ENCODE measurements at regions not wholly inside any gene's neighbourhood (a gene's known extent, or its start where the extent isn't known, plus 50 kb on each side); places are given as distances from the start of the nearest gene placed in this dataset.
A peak's percentile ranks its signal among the peaks of the same experiment; 100 is the strongest.

DNA sequence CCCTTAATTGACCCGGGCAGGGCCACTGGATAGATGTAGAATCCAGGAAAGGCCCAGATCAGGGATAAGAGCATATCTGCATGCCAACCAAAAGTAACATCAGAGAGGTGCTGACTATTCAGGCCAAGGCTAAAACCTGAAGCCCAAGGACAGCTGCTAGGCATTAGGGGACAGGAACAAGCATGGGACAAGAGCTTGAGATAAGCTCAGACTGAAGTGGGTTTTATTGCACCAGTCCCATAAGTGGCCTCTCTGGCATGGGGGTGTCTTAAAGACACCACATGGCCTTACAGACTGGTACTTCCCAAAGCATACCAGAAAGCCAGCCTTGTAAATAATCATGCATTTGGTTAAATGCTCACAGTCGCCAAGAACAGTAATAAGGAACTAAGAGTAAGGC, 376.1 kb downstream of the FBXW7 start:
- DNase-seq (ENCODE audit: low spot score): no peak

DNA sequence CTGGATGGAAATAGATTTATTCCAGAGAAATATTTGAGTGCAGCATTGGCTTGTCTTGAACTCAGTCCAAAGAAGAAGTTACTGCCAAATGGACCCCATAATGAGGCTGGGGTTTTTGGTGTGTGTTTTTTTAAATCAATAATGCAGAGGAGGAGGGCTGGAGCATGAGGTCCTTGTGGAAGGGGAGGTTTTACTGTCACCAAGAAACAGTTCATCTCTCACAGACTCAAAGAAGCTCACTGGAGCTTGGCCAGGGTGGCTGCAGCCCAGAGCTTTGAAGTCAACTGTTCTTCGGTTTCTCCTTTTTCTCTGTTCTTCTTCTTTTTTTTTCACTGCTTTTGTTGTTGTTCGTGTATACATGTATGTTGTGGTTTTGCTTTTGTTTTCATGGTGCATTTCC, 377.7 kb downstream of the FBXW7 start:
- no peak for DNase-seq (ENCODE audit: low spot score)

DNA sequence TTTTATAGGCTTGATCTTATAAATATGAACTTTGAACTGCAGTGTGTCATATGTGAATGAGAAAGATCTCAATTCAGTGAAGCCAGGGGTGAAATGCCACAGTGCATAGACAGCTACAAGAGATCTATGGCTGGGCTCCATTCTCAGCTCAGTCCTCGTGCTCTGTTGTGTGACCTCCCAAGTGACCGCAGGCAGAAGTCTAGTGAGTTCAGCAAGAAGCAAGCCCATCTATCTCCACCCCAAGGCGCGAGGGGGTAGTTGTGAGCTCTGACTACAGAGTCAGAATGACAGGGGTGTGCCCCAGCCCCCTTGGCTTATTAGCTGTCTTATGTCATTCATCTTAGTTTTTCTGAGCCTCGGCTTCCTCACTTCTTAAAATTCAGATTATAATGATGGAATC, 378.3 kb downstream of the FBXW7 start:
- no peak for DNase-seq (ENCODE audit: low spot score)

DNA sequence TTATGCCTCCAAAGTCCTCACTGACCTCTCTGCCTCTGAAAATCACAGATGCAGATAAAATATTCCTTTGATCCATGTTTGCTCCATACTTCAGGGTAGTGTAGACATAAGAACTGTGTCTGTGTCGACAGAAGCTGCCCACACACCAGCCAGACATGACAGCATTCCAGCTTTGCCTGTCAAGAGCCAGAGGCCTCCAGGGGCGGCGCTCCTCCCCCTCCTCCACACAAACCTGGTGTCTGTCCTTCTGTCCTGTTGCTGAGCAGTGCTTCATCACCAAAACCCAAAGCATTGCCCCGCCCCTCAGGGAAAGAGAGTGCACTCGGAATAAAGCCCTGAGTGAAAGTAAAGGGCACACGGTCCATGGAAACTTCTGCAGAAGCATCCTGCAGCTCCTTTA, 379.4 kb downstream of the FBXW7 start:
- no peak for DNase-seq (ENCODE audit: low spot score)

DNA sequence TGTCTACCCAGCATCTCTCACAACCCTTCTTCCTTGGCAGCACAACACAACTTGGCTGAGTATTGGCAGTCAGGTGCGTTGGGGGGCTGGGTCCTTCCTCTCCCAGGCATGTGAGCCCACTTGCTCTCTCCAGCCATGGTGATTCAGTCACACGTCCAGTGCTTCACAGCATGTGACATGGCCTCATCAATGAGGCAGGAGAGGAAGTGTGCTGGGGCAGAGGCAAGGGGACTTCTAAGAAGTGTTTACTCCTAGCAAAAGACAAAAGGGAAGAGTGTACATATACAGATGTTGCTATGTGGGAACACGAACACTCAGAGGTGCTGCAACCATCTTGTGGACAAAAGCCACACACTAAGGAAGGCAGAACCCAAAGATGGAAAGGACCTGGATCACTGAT, 380.8 kb downstream of the FBXW7 start:
- DNase-seq (ENCODE audit: low spot score): no peak

DNA sequence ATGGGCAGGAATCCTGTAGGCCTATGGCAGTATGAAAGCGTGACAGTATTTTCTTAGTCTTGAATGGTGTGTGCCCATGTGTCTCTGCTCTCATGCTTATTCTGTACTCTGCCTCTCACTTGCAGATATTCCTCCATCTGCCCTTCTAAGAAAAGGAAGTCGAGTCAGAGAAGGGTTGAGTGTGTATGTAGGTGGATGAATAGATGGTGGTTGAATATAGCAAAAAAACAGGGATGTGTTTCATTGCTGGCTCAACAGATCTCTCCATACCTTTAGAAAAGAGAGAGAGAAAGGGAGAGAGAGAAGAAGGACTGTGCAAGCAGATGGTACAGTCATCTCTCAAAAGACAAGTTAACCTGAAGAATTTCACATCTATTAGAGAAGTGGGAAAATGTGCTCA, 381.5 kb downstream of the FBXW7 start:
- DNase-seq (ENCODE audit: low spot score): no peak

DNA sequence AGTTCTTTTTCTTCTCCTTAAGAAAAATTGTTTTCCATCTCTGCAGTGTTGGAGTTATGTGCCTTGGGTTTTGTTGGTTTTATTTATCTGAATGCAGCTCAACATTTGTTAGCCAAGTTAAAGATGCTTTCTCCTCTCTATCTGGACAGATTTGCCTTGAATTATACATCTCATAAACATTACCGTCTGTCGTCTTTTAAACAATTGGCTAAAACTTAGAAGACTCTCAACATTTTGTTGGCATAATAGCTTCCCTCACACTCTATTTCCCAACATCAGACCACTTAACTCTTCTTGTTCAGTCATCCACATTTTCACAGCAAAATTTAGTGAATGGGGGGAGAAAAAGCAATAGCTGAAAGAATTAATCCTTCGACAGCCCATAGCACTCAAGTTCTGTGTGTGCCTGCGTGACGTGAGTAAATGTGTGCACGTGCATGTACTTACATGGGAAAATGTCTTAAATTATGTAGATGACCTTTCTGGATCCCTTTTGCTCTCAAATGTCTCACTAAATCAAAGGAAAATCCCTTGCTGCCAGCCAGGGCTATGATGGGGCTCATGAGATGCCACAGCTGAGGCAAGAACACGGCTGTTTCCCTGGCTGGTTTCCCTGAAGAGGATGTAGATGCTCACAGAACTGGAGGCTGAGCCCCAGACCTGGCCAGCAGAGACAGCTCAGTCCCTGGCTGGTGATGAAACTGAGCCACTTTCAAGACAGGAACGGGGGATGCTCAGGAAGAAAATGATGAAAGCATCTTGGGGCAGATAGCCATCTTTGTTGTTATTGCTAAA, 382.2 kb downstream of the FBXW7 start:
- no peak for DNase-seq (ENCODE audit: low spot score)

DNA sequence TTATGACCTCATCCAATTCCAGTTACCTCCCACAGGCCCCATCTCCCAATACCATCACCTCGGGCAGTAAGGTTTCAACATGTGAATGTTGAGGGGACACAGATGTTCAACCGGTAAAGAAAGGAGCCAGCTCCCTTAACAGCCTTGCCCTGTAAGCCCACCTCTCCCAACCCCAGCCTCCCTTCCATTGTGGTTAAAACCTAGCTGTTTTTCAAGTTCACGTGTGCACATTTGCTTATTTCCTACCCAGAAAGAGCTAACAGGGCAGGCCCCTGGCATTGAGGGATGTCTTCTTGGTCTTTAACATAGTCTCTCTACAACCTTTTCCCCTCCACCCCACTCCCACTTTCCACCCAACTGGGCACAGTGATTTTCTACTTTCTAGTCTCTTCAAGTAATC, 385.7 kb downstream of the FBXW7 start:
- no peak for DNase-seq (ENCODE audit: low spot score)

GRCh38 chr4:152149745-152150144, 386.1 kb downstream of the FBXW7 start:
- no peak for DNase-seq (ENCODE audit: low spot score)

DNA sequence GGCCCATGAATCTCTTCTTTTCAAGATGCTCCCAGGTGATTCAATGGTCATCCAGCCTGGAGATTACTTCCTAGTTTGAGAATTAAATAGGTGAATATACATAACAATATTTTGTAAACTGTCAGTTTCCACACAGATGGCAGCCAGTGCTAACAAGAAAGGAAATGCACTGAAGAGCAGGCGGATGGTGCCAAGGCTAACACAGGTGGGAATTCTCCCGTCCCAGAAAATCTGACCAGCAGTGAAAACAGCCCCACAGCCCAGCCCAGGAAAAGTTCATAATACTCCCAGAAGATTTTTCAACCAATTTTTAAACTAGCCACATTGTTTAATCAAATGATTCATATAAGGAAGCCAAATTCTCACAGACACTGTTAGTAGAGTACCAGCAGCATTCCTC, 387.2 kb upstream of the GATB start:
- DNase-seq (ENCODE audit: low spot score): no peak

DNA sequence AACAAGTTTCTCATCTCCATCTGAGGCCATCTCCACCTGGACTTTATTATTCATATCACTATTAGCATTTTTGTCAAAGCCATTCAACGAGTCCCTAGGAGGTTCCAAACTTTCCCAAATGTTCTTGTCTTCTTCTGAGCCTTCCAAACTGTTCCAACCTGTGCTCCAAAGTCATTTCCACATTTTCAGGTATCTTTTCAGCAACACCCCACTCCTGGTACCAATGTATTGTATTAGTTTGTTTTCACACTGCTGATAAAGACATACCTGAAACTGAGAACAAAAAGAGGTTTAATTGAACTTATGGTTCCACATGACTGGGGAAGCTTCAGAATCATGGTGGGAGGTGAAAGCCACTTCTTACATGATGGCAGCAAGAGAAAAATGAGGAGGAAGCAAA, 385.4 kb upstream of the GATB start:
- DNase-seq (ENCODE audit: low spot score): no peak

GRCh38 chr4:152143806-152144205, 383.0 kb upstream of the GATB start:
- DNase-seq (ENCODE audit: low spot score): no peak

DNA sequence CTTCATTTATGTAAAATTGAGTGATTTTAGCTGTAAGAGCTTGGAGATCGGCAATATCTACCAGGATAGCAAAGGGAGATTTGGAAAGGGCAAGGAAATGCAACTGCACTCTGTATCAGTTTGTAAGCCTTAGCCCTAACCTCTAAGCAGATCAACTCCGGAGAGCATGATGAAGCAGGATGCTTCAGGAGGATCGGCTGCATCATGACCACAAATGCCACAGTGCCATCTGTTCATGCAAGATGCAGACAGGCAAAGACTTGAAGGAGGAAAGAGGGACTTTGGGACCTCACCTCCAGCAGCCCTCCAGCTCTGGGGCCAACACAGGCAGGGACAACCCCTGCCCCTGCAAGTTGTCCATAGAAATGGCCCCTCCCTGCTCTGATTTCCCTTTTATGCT, 377.6 kb upstream of the GATB start:
- no peak for DNase-seq (ENCODE audit: low spot score)

GRCh38 chr4:152132776-152133175, 372.0 kb upstream of the GATB start:
- no peak for DNase-seq (ENCODE audit: low spot score)

DNA sequence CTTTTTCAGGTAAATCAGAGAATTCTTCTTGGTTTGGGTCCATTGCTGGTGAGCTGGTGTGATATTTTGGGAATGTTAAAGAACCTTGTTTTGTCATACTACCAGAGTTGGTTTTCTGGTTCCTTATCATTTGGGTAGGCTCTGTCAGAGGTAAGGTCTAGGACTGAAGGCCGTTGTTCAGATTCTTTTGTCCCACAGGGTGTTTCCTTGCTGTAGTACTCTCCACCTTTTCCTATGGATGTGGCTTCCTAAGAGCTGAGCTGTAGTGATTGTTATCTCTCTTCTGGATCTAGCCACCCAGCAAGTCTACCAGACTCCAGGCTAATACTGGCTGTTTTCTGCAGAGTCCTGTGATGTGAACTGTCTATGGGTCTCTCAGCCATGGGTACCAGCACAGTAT, 367.5 kb upstream of the GATB start:
- DNase-seq (ENCODE audit: low spot score): no peak

DNA sequence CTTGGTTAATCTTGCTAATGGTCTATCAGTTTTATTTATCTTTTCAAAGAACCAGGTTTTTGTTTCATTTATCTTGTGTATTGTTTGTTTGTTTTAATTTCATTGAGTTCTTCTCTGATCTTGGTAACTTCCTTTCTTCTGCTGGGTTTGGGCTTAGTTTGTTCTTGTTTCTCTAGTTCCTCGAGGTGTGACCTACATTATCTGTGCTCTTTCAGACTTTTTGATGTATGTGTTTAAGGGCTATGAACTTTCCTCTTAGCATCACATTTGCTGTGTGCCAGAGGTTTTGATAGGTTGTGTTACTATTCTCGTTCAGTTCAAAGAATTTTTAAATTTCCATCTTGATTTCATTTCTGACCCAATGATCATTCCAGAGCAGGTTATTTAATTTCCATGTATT, 365.4 kb upstream of the GATB start:
- no peak for DNase-seq (ENCODE audit: low spot score)

DNA sequence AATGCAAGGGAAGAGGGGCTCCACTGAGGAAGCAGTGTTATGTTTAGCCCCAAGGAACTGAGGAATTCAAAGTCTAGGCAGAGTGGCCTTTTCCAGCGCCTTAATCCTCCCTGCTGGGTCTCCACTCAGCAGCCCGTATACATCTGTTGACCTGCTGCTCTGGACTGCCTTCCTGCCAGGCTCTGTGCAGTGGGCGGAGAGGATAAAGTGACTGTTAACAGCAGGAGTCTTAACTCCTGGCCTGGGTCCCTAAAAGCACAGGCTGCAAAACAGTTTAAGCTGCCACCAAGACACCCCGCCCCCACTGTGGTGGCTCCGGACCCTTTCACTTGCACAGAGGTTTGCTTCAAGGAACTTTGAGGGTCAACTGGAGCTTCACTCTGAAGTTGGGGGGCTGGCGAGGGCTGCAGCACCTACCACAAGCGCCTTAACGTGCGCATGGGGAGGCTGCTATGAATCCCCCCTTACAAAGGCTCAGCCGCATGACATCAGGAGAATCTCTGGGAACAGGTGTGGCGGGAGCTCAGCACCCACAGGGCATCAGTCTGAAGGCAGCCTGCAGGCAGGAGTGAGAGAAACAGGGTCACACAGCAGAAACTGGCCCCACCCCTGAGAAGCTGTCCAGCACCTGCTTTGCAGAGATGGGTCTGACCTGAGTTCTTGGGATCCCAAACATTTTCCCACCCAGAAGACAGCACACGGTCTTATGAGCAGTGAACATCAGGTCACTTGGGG, 358.2 kb upstream of the GATB start:
- no peak for DNase-seq (ENCODE audit: low spot score)

DNA sequence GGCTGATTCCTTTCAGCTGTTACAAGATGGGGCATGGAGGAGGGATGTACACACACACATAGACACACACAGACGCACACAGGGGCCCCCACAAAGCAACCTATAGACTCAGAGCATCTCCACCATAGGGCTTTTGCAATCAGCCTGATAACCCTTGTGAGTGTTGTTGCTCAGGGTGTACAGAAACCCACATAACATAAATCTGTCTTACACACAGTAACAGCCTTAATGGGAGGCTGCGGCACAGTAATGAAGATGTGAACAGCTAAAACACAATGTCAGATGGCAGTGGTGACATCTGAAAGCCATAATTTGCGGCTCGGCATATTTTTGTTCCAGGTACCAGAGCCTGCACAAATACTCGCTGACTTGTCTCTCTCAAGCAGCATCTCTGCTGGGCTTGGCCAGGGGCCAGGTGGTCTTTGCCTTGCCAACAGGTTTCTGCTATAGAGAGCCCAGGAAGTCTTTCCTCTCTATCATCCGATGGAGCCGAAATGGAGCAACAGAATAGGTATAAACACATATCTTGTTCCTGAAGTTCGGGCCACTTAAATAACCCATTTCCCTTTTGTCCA, 357.2 kb upstream of the GATB start:
- no peak for DNase-seq (ENCODE audit: low spot score)

DNA sequence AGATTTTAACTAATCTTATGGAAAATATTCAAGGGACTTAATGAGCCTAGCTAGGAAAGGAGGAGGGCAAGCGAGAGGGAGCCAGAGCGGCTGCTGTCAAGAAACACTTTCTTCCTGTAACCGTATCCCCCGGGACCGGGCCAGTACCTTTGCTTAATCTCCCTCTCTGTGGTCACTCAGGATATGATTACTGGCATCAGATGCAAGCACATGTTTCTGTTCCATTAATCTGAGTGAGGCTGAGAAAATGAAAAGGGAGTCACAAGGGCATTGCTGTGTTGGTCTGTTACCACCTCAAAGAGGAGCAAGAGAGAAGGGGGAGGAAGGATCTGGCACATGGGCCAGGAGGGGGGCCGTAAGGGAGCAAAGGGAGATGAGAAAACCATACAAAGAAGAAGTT, 356.7 kb upstream of the GATB start:
- DNase-seq (ENCODE audit: low spot score): no peak

GRCh38 chr4:152117054-152117453, 356.2 kb upstream of the GATB start:
- DNase-seq (ENCODE audit: low spot score): no peak

GRCh38 chr4:152115794-152116193, 355.0 kb upstream of the GATB start:
- peak; percentile 13 for DNase-seq (ENCODE audit: low spot score)

GRCh38 chr4:152115118-152115517, 354.3 kb upstream of the GATB start:
- DNase-seq (ENCODE audit: low spot score): no peak

GRCh38 chr4:152114562-152114961, 353.8 kb upstream of the GATB start:
- DNase-seq (ENCODE audit: low spot score): no peak

GRCh38 chr4:152112887-152113286, 352.1 kb upstream of the GATB start:
- no peak for DNase-seq (ENCODE audit: low spot score)

All from activated CD4-positive, alpha-beta T cell treated with anti-CD3 and anti-CD28 coated beads, Interleukin-2, Interleukin-4, amounts not matched to agents 100 ng/mL and 50 ng/mL, durations not matched to agents 16 hours and 8 hours (primary cell).